GM19025 (cell line): ENCODE measurements at regions not wholly inside any gene's neighbourhood (a gene's known extent, or its start where the extent isn't known, plus 50 kb on each side); places are given as distances from the start of the nearest gene placed in this dataset.
"Not testable (repeated sequence)": the region's sequence is repeated elsewhere in the genome, so short reads cannot be mapped to it uniquely, and the experiment has no call there.

ENCODE experiments used
- ATAC-seq: cut with Tn5 transposase; IDR thresholded peaks from one replicate; pipeline ENCODE4 v1.9.1; 2021; ENCODE audit warnings: mild to moderate bottlenecking, low read depth, moderate library complexity; ENCODE audit not compliant: unreplicated experiment

GRCh38 chr7:51451751-51452476 is 135.3 kb upstream of the COBL start:
- ATAC-seq: no peak

- ATAC-seq: no peak
Measured at GRCh38 chr7:51450541-51450940, 133.9 kb upstream of the COBL start.

GRCh38 chr7:51446785-51447184 is 130.2 kb upstream of the COBL start:
- ATAC-seq: no peak

- no peak for ATAC-seq
Measured at GRCh38 chr7:51446356-51446755, 129.7 kb upstream of the COBL start.

- no peak for ATAC-seq
Measured at GRCh38 chr7:51444936-51445335, 128.3 kb upstream of the COBL start.

GRCh38 chr7:51430480-51431086 is 114.0 kb upstream of the COBL start:
- no peak for ATAC-seq

GRCh38 chr7:51428217-51428887 is 111.7 kb upstream of the COBL start:
- no peak for ATAC-seq

GRCh38 chr7:51426163-51426562 is 109.6 kb upstream of the COBL start:
- ATAC-seq: no peak

- ATAC-seq: not testable (repeated sequence)
Measured at GRCh38 chr7:51409934-51410333, 93.3 kb upstream of the COBL start.

- ATAC-seq: not testable (repeated sequence)
Measured at GRCh38 chr7:51397608-51398007, 81.0 kb upstream of the COBL start.

- not testable (repeated sequence) for ATAC-seq
Measured at GRCh38 chr7:51393003-51393402, 76.4 kb upstream of the COBL start.

GRCh38 chr7:51389952-51390351 is 73.3 kb upstream of the COBL start:
- ATAC-seq: not testable (repeated sequence)

GRCh38 chr7:51389216-51389812 is 72.7 kb upstream of the COBL start:
- not testable (repeated sequence) for ATAC-seq

- not testable (repeated sequence) for ATAC-seq
Measured at GRCh38 chr7:51388241-51388640, 71.6 kb upstream of the COBL start.

GRCh38 chr7:51386806-51387568 is 70.4 kb upstream of the COBL start:
- not testable (repeated sequence) for ATAC-seq

- ATAC-seq: not testable (repeated sequence)
Measured at GRCh38 chr7:51386184-51386583, 69.6 kb upstream of the COBL start.

GRCh38 chr7:51382243-51382642 is 65.6 kb upstream of the COBL start:
- ATAC-seq: not testable (repeated sequence)

- ATAC-seq: no peak
Measured at GRCh38 chr7:51376420-51377092, 59.9 kb upstream of the COBL start.

GRCh38 chr7:51374936-51375335 is 58.3 kb upstream of the COBL start:
- no peak for ATAC-seq

GRCh38 chr7:51373607-51374006 is 57.0 kb upstream of the COBL start:
- ATAC-seq: not testable (repeated sequence)
